Upper lobe of right lung (tissue), 1 donor: ENCODE measurements at regions not wholly inside any gene's neighbourhood (a gene's known extent, or its start where the extent isn't known, plus 50 kb on each side); places are given as distances from the start of the nearest gene placed in this dataset.

Source experiments
- ATAC-seq: fragments of 200-7000 bp; cut with Tn5 transposase; one replicate; pipeline ENCODE4 v1.9.1; 2020; ENCODE audit warnings: mild to moderate bottlenecking, moderate library complexity
- DNase-seq: peaks from one replicate; pipeline ENCODE4 v3.0.0-alpha.2; 2020
- H3K27ac ChIP-seq: fragments of 200-600 bp; one replicate; pipeline ENCODE4 v1.8.0; 2022
- H3K27me3 ChIP-seq: fragments of 200-600 bp; one replicate; pipeline ENCODE4 v1.8.0; 2022; ENCODE audit warnings: mild to moderate bottlenecking
- H3K36me3 ChIP-seq: fragments of 200-600 bp; one replicate; pipeline ENCODE4 v1.8.0; 2022
- H3K4me1 ChIP-seq: fragments of 200-600 bp; one replicate; pipeline ENCODE4 v1.8.0; 2022
- H3K4me3 ChIP-seq: fragments of 200-600 bp; one replicate; pipeline ENCODE4 v1.8.0; 2022; ENCODE audit warnings: mild to moderate bottlenecking
- H3K9me3 ChIP-seq: fragments of 200-600 bp; one replicate; pipeline ENCODE4 v1.8.0; 2022
- intact Hi-C: fragments of 100-400 bp; cut with DNase I; formaldehyde crosslinking; loops from one replicate; pipeline ENCODE4 v1.11.0; 2022
- TF ChIP-seq, protein P1 (sequence below): fragments of 200-600 bp; IDR thresholded peaks from one replicate; pipeline ENCODE4 v1.8.0; 2022; ENCODE audit warnings: antibody characterized with exemption
- donor health status: DM: no; HTN: yes; CAD: no; lungs with severe emphysema.

GRCh38 chr11:112858289-112859023, 102.8 kb upstream of the NCAM1 start:
- H3K27me3 ChIP-seq: no peaks in the 10 kb centered on the region
- H3K4me1 ChIP-seq: no peaks in the 10 kb centered on the region
- no peak for DNase-seq
- peaks cover 6% of the 10 kb centered on the region for H3K9me3 ChIP-seq
- no peak overlapping the region for H3K4me3 ChIP-seq
- intact Hi-C loops: no loop called here
- no peaks in the 10 kb centered on the region for H3K36me3 ChIP-seq
- no peak overlapping the region for H3K27ac ChIP-seq
- ATAC-seq: no peak
- TF ChIP-seq, protein P1, sequence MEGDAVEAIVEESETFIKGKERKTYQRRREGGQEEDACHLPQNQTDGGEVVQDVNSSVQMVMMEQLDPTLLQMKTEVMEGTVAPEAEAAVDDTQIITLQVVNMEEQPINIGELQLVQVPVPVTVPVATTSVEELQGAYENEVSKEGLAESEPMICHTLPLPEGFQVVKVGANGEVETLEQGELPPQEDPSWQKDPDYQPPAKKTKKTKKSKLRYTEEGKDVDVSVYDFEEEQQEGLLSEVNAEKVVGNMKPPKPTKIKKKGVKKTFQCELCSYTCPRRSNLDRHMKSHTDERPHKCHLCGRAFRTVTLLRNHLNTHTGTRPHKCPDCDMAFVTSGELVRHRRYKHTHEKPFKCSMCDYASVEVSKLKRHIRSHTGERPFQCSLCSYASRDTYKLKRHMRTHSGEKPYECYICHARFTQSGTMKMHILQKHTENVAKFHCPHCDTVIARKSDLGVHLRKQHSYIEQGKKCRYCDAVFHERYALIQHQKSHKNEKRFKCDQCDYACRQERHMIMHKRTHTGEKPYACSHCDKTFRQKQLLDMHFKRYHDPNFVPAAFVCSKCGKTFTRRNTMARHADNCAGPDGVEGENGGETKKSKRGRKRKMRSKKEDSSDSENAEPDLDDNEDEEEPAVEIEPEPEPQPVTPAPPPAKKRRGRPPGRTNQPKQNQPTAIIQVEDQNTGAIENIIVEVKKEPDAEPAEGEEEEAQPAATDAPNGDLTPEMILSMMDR: no peak

DNA sequence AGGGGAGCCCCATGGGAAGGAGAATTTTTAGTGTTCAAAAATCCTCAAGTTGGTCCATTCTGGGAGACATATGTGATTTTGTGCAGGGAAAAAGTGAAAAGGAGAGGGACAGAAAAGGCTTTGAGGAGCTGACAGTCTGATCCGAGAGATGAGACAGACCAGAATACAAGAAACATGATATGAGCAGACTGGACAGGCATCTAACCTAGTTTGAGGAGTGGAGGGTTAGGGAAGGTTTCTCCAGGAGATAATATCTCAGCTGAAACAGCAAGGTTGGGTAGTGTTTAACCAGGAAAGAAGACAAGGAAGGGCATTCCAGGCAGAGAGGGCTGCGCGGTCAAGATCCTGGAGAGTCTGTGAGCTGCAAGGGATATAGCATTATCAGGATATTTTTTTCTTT, 101.4 kb upstream of the NCAM1 start:
- no peak overlapping the region for H3K27ac ChIP-seq
- no peaks in the 10 kb centered on the region for H3K27me3 ChIP-seq
- DNase-seq (no peak), ATAC-seq (no peak)
- peaks cover 6% of the 10 kb centered on the region for H3K9me3 ChIP-seq
- no peak overlapping the region for H3K4me3 ChIP-seq
- H3K36me3 ChIP-seq: no peaks in the 10 kb centered on the region
- intact Hi-C loops: no loop called here
- TF ChIP-seq, protein P1: no peak
- H3K4me1 ChIP-seq: no peaks in the 10 kb centered on the region

DNA sequence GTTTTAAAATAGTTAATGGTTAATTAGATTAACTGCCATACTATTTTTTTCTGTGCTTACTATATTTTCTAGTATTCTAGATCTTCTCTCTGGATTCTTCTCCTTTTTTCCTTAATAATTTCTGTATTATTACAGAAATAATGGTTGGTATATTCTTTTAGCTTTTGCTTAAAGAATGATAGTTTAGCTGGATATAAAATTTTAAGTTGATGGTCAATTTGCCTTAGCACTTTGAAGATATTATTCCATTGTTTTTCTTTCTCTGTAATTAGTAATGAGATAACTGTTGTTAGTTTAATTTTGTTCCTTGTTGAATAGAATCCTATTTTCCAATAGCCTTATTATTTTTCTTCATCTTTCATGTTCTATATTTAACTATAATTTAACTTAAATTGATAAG, 99.9 kb upstream of the NCAM1 start:
- Histone ChIP-seq H3K9me3 (peaks cover 6% of the 10 kb centered on the region), H3K36me3 (no peaks in the 10 kb centered on the region), H3K27ac (no peak overlapping the region), H3K4me3 (no peak overlapping the region), H3K4me1 (no peaks in the 10 kb centered on the region), H3K27me3 (no peaks in the 10 kb centered on the region)
- DNase-seq (no peak), ATAC-seq (no peak)
- intact Hi-C loops: no loop called here
- TF ChIP-seq, protein P1: no peak

GRCh38 chr11:112863305-112863704, 97.9 kb upstream of the NCAM1 start:
- intact Hi-C loops: no loop called here
- no peak overlapping the region for H3K27ac ChIP-seq
- DNase-seq (no peak), ATAC-seq (no peak)
- H3K4me3 ChIP-seq: no peak overlapping the region
- TF ChIP-seq, protein P1: no peak
- no peaks in the 10 kb centered on the region for H3K27me3 ChIP-seq
- peaks cover 6% of the 10 kb centered on the region for H3K9me3 ChIP-seq
- H3K4me1 ChIP-seq: no peaks in the 10 kb centered on the region
- H3K36me3 ChIP-seq: no peaks in the 10 kb centered on the region

DNA sequence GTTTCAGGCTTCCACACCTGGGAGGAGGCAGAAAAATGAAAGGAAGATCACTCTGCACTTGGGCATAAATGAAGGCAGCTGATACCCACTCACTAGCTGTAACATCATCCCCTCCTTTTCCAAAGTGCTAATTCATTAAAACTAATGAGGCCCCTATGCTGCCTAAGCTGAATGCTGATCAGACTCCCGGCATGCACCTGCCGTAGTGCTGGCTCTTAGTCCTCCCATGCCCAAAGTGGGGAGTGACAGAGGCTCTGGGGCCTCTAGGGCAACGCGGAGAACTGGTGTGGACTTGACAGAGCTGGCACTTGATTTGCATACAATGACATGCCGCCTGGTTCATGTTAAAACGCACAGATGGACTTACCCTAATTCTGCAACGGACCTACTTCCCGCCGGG, 96.5 kb upstream of the NCAM1 start:
- Histone ChIP-seq H3K27ac (no peak overlapping the region), H3K4me1 (no peaks in the 10 kb centered on the region), H3K36me3 (no peaks in the 10 kb centered on the region), H3K4me3 (no peak overlapping the region), H3K9me3 (peaks cover 6% of the 10 kb centered on the region), H3K27me3 (no peaks in the 10 kb centered on the region)
- TF ChIP-seq, protein P1: no peak
- no peak for DNase-seq
- ATAC-seq: no peak
- intact Hi-C loops: no loop called here
